Cardiac muscle cell (in vitro differentiated cells and primary cell): ENCODE measurements at regions not wholly inside any gene's neighbourhood (a gene's known extent, or its start where the extent isn't known, plus 50 kb on each side); places are given as distances from the start of the nearest gene placed in this dataset.
A peak's percentile ranks its signal among the peaks of the same experiment; 100 is the strongest.

Experiments used
- DNase-seq, 2 donors: peaks; one replicate each; pipeline versions ENCODE4 v3.0.0 to v3.0.0-alpha.2; 2010 to 2017; ENCODE audit warnings: low read depth in 1 of 2, low spot score in 1 of 2
- H3K27ac ChIP-seq: fragments of 200-600 bp; sonication (generic); 2 replicates; pipeline ENCODE4 v1.5.1; 2016
- H3K27me3 ChIP-seq: fragments of 200-600 bp; sonication (generic); 2 replicates; pipeline ENCODE4 v1.6.0; 2016; ENCODE audit warnings: control low read depth
- H3K36me3 ChIP-seq: fragments of 200-600 bp; sonication (generic); 2 replicates; pipeline ENCODE4 v1.5.1; 2016; ENCODE audit warnings: control low read depth
- H3K4me1 ChIP-seq: fragments of 200-600 bp; sonication (generic); 2 replicates; pipeline ENCODE4 v1.8.1; 2017; ENCODE audit warnings: low read depth, mild to moderate bottlenecking, mixed run types
- H3K4me3 ChIP-seq: fragments of 200-600 bp; sonication (generic); 2 replicates; pipeline ENCODE4 v1.5.1; 2016; ENCODE audit warnings: mild to moderate bottlenecking
- H3K9me3 ChIP-seq: fragments of 200-600 bp; sonication (generic); 2 replicates; pipeline ENCODE4 v1.5.1; 2017; ENCODE audit warnings: low read depth, mild to moderate bottlenecking, control low read depth
- CTCF ChIP-seq: IDR thresholded peaks from 2 replicates; pipeline ENCODE4 v1.5.1; 2012; ENCODE audit warnings: low read depth, mild to moderate bottlenecking, low read length

- no peak for DNase-seq
- Histone ChIP-seq H3K27ac (no peak overlapping the region), H3K4me1 (peaks cover 35% of the 10 kb centered on the region), H3K9me3 (no peaks in the 10 kb centered on the region), H3K36me3 (no peaks in the 10 kb centered on the region), H3K4me3 (no peak overlapping the region), H3K27me3 (no peaks in the 10 kb centered on the region)
- TF ChIP-seq CTCF = no peak
Observed at GRCh38 chr17:77544347-77545110, 403.8 kb downstream of the SEC14L1 start.

GRCh38 chr17:77546772-77547241 lies 406.0 kb downstream of the SEC14L1 start:
- TF ChIP-seq CTCF = no peak
- no peaks in the 10 kb centered on the region for H3K36me3 ChIP-seq
- H3K27me3 ChIP-seq = no peaks in the 10 kb centered on the region
- DNase-seq = peak; percentile 3 to 39
- no peaks in the 10 kb centered on the region for H3K9me3 ChIP-seq
- H3K4me3 ChIP-seq = no peak overlapping the region
- H3K27ac ChIP-seq = no peak overlapping the region
- peaks cover 21% of the 10 kb centered on the region for H3K4me1 ChIP-seq

- H3K9me3 ChIP-seq = no peaks in the 10 kb centered on the region
- no peak for TF ChIP-seq CTCF
- H3K4me1 ChIP-seq = peaks cover 1% of the 10 kb centered on the region
- DNase-seq = no peak
- H3K27me3 ChIP-seq = no peaks in the 10 kb centered on the region
- no peak overlapping the region for H3K27ac ChIP-seq
- no peak overlapping the region for H3K4me3 ChIP-seq
- no peaks in the 10 kb centered on the region for H3K36me3 ChIP-seq
Observed at GRCh38 chr17:77548967-77549366, 408.2 kb downstream of the SEC14L1 start.

GRCh38 chr17:77549726-77550366 lies 408.7 kb upstream of the TNRC6C start:
- Histone ChIP-seq H3K4me3 (no peak overlapping the region), H3K27me3 (no peaks in the 10 kb centered on the region), H3K4me1 (peaks cover under 1% of the 10 kb centered on the region), H3K36me3 (no peaks in the 10 kb centered on the region), H3K9me3 (no peaks in the 10 kb centered on the region), H3K27ac (no peak overlapping the region)
- TF ChIP-seq CTCF = no peak
- DNase-seq = no peak

- H3K27ac ChIP-seq = no peak overlapping the region
Observed at GRCh38 chr17:77553459-77554066, 404.9 kb upstream of the TNRC6C start.

More at GRCh38 chr17:77553459-77554066, 404.9 kb upstream of the TNRC6C start:
- Histone ChIP-seq H3K4me3 (no peak overlapping the region), H3K36me3 (no peaks in the 10 kb centered on the region), H3K27me3 (no peaks in the 10 kb centered on the region), H3K9me3 (no peaks in the 10 kb centered on the region), H3K4me1 (peaks cover 6% of the 10 kb centered on the region)
- no peak for TF ChIP-seq CTCF
- DNase-seq = no peak
